ENCODE measurements at regions not wholly inside any gene's neighbourhood (a gene's known extent, or its start where the extent isn't known, plus 50 kb on each side); places are given as distances from the start of the nearest gene placed in this dataset.

DNA sequence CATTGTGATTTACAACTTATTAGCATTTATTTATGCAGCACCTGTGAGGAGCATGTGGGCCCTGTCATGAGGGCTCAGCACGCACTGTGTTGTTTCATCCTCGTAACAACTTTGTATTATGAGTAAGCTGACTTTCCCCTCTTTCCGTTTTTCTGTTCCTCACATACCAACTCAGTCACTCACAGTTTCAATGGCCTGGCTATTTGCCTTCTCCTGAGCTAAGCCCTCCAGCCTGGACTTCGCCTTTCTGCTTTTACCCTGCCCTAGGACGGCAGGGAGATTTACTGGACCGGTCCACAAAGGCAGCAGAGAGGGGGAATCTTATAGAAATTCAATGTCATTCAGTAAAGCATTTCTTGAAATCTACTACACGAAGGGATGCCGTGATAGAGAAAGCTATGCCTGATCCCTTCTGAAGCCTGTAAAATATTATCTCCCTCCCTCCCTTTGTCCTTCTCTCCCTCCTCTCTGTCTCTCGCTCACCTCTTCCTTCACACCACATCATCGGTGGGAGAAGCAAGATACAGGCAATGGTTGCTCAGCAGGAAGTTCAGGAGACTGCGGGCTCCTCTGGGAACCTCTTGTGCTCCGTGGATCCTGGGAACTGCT, 219.2 kb upstream of the TBX3 start:
- DNase-seq (ENCODE audit: low spot score) = no peak

DNA sequence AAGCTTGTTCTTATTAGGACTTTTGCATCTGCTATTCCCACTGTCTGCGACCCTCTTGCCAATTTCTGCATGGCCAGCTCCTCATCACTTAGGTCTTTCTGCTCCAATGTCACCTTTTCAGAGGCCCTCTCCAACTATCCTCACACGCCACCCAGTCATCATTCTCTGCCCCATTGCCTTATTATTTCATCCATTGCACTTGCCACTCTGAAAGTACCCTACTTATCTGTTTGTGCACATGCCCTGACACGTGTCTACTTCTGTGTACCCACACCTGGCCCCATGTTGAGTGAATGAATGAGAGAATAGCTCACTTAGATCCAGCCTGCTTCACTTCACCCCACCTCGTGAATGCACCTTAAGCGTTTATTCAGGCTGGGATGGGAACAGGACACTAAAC, 218.7 kb upstream of the TBX3 start:
- no peak for DNase-seq (ENCODE audit: low spot score)

DNA sequence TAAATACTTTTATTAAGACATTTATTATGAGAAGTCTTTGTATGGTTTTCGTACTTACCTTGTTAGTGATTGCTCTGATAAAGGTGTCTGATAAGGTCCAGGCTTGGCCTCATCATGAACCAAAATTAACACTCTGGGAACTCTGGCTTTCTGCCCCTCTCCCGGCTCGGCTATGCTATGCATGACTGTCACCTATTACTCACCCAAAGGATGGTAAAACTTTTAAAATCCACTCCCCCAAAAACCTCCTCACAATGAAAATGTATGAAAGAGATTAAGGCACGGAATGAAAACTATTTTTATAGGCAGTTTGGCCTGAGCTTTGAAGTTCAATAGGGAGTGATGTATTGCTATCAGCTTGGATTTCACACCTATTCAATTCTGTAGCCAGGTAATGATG, 217.3 kb upstream of the TBX3 start:
- DNase-seq (ENCODE audit: low spot score) = peak; percentile 17

DNA sequence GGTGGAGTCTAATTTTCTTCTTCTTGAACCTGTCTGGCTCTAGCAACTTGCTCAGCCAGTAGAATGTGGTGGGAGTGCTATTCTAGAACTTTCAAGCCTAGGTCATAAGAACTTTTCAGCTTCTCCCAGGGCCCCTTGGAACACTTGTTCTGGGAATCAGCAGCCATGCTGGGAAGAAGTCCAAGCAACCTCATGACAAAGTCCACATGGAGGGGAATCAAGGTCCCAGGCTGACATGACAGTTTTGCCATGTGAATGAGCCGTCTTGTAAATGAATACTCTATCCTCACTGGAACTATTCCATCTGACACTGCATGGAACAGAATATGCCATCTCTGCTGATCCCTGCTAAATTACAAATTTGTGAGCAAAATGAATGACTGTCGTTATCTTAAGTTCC, 214.2 kb upstream of the TBX3 start:
- no peak for DNase-seq (ENCODE audit: low spot score)

DNA sequence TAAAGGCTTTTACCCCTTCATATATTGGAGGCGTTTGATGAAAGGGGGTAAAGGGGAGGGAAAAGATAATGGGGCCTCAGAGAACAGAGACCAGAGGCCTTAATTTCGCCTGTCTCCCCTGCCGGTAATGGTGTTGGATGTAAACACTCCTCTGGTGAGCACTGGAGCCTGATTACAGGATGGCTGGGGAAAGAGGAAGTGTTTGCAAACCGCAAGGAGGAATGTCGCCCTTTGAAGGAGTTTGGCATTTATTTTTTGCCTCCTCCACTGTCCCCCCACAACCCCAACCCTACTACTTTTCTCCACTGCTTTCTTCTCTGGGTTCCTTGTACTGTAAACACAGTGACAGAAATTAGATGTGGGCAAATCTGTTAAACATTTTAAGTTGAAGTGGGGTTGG, 211.9 kb upstream of the TBX3 start:
- no peak for DNase-seq (ENCODE audit: low spot score)

DNA sequence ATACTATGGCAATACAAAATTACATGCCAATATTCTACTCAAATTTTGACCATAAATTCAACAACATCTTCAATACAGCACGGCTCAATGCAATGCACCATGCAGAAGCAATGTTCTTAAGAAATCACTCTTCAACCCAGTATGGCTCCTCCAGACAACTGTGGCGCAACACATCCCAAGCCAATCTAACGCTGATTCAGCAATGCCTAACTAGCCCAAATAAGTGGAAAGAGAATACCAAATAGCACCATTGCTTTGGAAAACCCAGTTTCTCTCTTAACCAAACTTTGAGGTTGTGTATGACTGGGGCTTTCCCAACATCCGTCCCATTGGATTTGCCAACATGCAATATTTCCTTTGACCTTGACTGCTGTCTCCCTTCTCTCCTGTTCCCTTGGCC, 211.1 kb upstream of the TBX3 start:
- DNase-seq (ENCODE audit: low spot score) = no peak

DNA sequence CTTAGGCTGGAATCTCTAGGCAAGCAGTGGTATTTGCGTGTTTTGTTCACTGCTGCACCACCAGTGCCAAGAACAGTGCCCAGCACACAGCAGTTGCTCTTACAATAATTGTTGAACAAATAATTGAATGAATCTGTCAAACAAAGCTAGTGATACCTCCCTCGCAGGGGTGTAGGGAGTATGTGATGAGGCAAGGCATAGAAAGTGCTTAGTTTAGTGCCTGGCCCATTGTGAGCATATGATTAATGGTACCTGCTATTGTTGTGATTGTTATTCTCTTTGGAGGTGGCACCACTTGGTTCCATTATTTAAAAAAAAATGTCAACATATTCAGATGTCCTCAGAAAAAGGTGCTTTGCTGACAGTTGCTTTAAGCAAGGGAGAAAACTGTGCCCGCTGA, 210.1 kb upstream of the TBX3 start:
- no peak for DNase-seq (ENCODE audit: low spot score)

DNA sequence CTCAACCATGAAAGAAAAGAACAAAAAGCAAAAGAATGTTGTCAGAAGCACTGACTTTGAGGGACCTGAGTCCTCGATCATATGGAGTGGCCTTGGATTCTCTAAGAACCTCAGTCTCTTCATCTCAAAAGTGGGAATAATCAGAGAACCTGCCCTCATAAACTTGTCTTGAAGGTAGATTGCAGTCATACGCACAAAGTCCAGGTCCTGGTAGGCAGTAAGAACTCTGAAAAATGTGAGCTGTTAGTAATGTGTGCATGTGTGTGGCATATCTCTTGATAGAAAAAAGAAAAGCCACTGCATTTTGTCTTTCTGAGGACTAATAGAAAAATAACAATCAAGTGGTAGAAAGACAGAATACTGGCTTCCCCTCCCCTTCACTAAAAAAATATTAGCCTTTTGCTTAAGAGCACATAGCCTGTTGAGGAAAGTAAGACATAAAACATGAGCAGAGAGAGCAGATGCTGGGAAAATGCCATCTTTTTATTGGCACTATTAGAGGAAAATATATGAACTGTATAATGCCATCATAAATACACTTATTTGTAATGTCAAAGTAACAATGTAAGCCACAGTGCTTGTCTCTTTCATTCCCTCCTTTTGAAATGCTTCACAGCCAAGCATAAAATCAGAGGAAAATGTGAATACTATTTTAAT, 205.1 kb upstream of the TBX3 start:
- no peak for DNase-seq (ENCODE audit: low spot score)

DNA sequence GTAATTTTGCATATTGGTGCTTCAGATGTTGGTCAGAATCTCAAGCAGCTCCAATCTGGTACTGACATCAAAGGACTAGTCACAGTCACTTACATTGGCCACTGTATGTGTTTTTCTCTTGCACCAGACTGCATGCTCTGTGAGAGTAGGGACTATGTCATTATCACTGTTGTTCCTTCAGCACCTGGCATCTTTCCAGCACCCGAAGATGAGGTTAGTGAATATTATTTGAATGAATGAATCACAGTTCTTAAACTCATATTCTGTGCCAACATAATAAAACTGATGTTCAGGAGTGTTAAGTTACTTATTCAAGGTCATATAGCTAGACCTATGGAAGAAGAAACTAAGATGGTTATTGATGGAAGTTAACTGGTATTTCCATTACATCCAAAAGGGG, 204.5 kb upstream of the TBX3 start:
- no peak for DNase-seq (ENCODE audit: low spot score)

DNA sequence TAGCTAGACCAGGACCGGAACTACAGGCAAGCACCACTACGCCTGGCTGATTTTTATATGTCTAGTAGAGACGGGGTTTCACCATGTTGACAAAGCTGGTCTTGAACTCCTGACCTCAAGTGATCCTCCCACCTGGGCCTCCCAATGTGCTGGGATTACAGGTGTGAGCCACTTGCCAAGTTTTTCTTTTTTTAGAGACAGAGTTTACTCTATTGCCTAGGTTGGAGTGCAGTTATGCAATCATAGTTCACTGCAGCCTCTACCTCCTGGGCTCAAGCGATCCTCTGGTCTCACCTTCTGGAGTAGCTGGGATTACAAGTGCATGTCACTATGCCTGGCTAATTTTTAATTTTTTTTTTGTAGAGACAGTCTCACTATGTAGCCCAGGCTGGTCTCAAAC, 201.5 kb upstream of the TBX3 start:
- DNase-seq (ENCODE audit: low spot score) = no peak

DNA sequence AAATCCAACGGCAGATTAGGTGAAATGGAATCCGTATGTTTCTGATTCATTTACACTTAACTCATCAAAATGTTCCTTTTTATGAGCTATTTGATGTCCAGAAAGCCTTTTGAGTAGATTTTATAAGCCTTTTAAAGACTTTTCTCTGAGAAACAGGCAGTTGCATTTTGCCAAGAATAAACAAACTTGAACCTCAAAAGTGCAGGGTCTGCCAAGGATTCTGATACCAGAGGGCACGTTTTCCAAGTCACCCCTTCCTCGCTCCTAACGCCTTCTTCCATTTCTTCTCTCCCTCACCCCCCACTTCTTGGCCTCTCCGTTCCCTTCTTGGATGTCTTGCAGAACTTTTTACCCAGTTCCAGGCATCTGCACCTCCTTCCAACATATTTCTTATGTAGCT, 200.6 kb upstream of the TBX3 start:
- no peak for DNase-seq (ENCODE audit: low spot score)

DNA sequence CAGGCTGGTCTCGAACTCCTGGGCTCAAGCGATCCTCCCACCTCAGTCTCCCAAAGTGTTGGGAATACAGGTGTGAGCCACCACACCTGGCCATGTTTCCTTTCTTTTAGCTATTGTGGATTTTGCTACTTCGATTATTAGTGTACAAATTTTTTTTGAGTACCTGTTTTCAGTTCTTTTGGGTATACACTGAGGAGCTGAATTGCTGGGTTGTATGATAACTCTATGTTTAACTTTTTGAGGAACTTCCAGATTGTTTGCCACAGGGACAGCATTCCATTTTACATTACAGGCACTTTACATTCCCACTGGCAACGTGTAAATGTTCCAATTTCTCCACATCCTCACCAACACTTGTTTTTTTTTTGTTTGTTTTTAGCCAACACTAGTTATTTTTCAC, 198.1 kb upstream of the TBX3 start:
- no peak for DNase-seq (ENCODE audit: low spot score)

DNA sequence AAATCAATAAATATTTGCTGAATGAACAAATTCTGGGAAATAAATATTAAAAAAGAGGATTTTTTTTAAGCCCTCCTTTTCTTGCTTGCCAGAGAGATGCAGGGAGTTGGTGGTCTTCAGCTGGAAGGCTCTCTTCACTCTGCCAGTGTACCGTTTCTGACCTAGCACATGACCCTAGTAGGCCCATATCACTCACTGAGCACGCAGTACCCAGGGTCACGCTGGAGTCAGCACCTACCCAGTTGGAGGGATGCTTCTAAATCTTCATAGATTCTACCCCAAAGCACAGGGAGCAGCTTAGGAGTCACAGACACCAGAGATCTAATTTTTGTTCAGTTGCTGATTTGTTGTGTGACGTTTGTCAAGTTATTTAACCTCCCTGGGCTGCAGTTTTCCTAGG, 195.4 kb upstream of the TBX3 start:
- DNase-seq (ENCODE audit: low spot score) = no peak

DNA sequence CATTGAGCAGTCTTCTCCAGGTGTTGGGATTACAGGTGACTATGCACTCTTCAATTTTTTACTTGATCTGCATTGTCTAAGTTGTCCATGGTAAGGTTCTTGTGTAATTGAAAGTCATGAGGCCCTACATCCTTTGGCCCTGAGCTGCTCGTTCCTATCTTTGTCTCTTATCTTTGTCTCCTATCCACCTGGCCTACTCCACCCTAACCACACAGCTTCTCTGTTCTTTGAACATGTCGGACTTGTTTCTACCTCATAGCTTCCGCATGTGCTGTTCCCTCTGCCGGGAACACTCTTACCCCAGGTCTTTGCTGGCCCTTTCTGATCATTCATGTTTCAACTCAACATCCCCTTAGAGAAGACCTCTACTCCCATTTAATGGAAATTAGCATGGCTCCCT, 194.8 kb upstream of the TBX3 start:
- no peak for DNase-seq (ENCODE audit: low spot score)

DNA sequence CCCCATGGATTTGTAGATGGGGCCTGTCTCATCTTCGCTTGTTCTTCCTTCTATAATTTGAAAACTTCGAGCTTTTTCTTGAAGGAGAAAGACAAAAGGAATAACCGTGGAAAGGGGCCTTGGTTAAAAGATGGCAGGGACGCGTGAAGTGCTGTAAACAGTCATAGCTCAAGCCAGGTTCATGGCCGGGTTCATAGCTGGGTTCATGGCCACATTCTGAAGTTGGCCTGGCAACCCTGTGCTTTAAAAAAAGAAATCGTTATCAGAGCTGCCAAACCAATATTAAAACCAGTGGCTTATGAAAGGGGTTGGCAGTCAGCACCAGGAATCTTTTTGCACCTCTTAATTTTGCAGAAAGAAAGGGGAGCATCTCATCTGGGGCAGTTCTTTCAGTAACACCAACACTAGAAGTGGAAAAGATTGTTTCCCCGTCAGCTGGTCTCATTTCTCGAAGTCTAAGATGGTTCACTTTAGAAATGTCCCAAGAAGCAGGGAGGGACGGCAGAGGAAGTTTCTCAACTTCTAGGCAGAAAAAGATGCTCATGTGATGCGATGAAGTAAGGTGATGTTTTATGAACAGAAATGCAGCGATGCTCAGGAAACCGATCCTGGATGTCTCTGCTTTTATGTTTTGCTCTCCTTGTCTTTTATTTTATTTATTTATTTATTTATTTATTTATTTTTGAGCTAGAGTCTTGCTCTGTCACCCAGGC, 193.1 kb upstream of the TBX3 start:
- no peak for DNase-seq (ENCODE audit: low spot score)

DNA sequence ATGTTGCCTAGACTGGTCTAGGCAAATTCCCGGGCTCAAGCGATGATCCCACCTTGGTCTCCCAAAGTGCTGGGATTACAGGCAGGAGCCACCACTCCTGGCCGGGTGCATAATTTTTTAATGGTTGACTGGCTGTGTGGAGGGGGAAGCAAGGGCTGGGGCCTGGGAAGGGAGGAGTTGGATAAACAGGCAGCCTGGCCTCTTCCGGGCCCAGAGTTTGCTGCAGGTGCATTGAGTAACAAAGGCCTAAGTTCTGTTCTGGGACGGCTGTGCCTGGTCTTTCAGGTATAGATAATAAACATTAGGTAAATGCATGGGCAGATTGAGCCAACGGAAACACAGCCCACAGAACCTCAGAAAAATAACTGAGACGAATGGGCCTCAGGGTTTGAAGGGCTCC, 191.3 kb upstream of the TBX3 start:
- DNase-seq (ENCODE audit: low spot score) = no peak

DNA sequence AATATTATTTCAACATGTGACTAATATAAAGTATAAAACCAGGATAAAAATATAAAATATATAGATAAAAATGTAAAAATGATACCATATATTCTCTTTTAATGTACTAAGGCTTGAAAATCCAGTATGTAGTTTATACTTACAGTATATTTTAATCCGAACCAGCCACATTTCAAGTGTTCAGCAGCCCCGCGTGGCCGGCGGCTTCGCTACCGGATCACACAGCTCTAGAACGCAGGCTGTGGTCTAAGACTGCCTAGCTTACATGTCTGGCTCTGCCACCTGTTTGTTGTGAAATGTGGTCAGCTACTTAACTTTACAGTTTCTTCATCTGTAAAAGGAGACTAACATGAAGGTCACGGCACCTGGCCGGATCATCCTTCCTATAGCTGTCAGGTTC, 189.7 kb upstream of the TBX3 start:
- no peak for DNase-seq (ENCODE audit: low spot score)

DNA sequence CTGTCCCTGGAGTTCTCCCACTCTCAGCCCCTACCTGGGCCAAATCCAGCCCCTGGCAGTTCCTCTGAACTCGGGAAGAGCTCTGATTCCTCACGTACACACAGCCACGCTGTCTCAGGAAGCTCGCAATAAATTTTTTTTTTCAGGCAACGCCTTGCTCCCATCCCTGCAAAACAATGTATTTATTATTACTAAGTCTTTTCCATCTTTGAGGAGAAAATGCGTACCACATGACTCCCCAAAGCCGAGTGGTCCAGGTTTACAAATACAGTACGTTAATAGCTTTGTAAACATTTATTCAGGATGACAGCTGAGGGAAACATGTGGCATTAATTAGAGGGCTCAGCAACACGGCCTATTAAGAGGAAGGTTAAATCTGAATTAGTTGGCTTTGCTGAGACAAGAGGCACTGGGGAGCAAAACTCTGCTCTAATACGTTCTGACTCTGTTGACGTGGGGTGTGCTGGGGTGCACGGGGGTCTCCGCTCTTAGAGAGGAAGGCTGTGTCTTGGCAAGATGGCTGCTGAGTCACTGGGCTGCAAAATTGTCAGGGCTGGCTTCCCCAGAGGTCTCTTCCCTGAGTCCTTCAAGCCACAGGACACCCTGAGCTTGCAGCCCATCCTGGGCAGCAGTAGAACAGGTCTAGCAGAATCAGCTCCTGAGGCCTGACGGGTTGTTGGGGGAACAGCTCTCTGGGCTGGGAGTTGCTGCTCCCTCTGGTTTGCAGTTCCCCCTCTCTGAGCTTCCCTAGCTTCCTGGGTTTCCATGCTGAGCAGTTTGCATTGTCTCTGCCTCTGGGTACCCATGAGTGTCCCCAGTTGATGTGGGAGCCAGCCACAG, 185.2 kb upstream of the TBX3 start:
- DNase-seq (ENCODE audit: low spot score) = no peak

DNA sequence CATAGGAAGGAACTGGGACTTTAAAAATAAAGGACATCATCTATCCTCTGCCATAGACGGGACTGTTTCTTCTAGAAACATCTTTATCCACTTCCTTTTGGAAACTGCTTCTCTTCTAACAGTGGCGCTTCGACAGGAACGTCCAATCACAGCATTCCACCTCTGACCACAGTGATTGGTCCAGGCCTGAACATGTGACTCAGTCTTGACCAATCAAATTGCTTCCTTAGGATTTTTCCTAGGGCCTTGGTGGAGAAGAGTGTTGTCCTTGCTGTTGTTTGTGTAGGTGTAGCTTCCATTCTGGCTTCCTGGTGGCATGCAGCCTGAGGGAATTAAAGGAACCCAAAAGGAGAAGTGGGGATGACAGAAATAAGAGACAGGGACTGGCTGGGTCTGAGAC, 182.4 kb upstream of the TBX3 start:
- no peak for DNase-seq (ENCODE audit: low spot score)

DNA sequence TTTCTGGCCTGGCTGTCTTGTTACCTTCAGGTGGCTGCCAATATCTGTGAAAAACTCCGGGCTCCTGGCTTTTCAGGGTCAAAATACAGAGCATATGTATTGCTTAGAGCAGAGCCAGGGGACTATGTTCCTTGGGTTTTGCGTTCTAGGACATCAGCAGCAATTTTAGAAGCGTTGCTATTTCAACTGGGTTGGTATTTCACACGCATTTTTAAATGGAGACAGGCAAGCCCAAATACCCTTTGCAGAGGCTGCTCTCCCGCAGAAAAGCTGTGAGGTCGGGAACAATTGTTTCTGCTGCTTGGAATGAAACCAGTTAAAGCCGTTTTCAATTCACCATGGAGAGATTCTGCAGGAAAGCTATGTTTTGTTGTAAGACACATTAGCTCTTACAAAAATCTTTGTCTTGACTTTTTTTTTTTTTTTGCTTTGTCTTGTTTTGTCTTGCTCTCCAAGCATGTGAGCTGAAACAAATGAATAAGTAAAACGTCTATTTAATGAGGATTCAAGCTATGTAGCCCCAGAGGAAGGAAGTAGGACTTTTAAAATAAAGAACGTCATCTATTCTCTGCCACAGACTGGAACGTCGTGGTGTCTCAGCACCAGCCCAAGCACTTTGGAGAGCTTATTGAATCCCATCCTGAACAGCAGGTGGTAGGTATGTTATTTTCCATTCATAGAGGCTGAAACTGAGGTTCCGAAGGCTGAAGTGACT, 181.0 kb upstream of the TBX3 start:
- DNase-seq (ENCODE audit: low spot score) = no peak

DNA sequence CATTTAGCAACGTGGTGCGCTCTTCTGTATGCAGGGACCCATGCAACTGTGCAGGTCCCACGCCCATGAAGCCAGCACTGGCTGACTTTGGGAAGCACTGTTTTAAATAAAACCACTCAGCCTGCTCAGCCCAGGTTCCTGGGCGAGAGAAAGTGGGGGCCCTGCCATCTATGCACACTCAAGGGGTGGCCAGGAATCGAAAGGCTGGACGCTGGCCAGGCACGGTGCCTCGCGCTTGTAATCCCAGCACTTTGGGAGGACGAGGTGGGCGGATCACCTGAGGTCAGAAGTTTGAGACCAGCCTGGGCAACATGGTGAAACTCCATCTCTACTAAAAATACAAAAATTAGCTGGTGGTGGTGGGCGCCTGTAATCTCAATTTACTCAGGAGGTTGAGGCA, 179.9 kb upstream of the TBX3 start:
- DNase-seq (ENCODE audit: low spot score) = no peak

DNA sequence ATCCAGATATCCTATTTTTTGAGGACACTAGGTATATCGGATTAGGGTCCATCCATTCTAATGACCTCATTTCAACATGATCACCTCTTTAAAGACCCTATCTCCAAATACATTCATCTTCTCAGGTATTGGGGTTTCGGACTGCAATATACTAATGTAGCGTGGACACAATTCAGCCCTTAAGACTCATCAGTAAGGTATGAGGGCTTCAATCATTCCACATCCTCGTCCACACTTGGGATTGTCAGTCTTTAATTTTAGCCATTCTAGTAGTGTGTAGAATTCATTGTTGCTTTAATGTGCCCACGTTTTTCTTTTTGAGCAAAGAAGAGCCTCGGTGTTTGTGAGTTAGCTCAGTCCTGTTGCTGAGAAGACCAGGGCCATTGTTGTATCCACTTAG, 177.0 kb upstream of the TBX3 start:
- DNase-seq (ENCODE audit: low spot score) = no peak
